HCT116 (cell line): ENCODE measurements at regions not wholly inside any gene's neighbourhood (a gene's known extent, or its start where the extent isn't known, plus 50 kb on each side); places are given as distances from the start of the nearest gene placed in this dataset.

Experiments used
- ATF3 ChIP-seq: IDR thresholded peaks from 2 replicates; pipeline ENCODE4 v1.6.1; 2012
- CBX3 ChIP-seq: IDR thresholded peaks from 2 replicates; pipeline ENCODE4 v1.6.1; 2012; ENCODE audit warnings: low read depth
- CEBPB ChIP-seq: IDR thresholded peaks from 2 replicates; pipeline ENCODE4 v1.6.1; 2012; ENCODE audit warnings: low read depth
- CTCF ChIP-seq, 3 experiments: fragments of 200-600 bp in 1 of 3; sonication (generic) in 1 of 3; IDR thresholded peaks in 2 of 3; conservative IDR thresholded peaks in 1 of 3; 2 replicates each; pipeline ENCODE4 v1.5.1; 2012 to 2017; ENCODE audit warnings: low read depth in 2 of 3, low read length in 2 of 3, antibody characterized with exemption in 1 of 3, borderline replicate concordance in 1 of 3, control low read depth in 1 of 3, mild to moderate bottlenecking in 1 of 3, mixed read lengths in 1 of 3, mixed run types in 1 of 3, moderate library complexity in 1 of 3; ENCODE audit not compliant: insufficient read depth in 1 of 3
- EGR1 ChIP-seq: IDR thresholded peaks from 2 replicates; pipeline ENCODE4 v1.6.1; 2012; ENCODE audit warnings: low read depth
- EZH2phosphoT487 ChIP-seq: fragments of 200-600 bp; IDR thresholded peaks from 2 replicates; pipeline ENCODE4 v1.6.1; 2018; ENCODE audit warnings: antibody characterized with exemption, borderline replicate concordance
- MAX ChIP-seq: IDR thresholded peaks from 2 replicates; pipeline ENCODE4 v1.6.1; 2012
- POLR2A ChIP-seq: IDR thresholded peaks from 2 replicates; pipeline ENCODE4 v1.7.0; 2011; ENCODE audit warnings: borderline replicate concordance; ENCODE audit not compliant: insufficient read depth, insufficient read length; ENCODE audit errors: extremely low read depth
- POLR2AphosphoS5 ChIP-seq: IDR thresholded peaks from 2 replicates; pipeline ENCODE4 v1.6.1; 2011; ENCODE audit warnings: mild to moderate bottlenecking, low read depth, low read length, moderate library complexity
- RAD21 ChIP-seq: IDR thresholded peaks from 2 replicates; pipeline ENCODE4 v1.6.1; 2012; ENCODE audit warnings: low read depth, mild to moderate bottlenecking
- SP1 ChIP-seq: IDR thresholded peaks from 2 replicates; pipeline ENCODE4 v1.6.1; 2012; ENCODE audit warnings: low read depth
- ZBTB33 ChIP-seq: IDR thresholded peaks from 2 replicates; pipeline ENCODE4 v1.6.1; 2011; ENCODE audit warnings: mild to moderate bottlenecking, low read length, moderate library complexity; ENCODE audit not compliant: insufficient replicate concordance; ENCODE audit errors: extremely low read depth

GRCh38 chr3:178075344-178075743 lies 460.9 kb upstream of the KCNMB2 start:
- TF ChIP-seq CTCF (IDR thresholded peaks at IDR 0.05 in 2 of 3, conservative IDR thresholded peaks at IDR 0.05 in 1 of 3; ENCODE audit: borderline replicate concordance in 1 of 3, insufficient read depth in 1 of 3, low read depth in 2 of 3, low read length in 2 of 3) (no peak), MAX (no peak), EGR1 (no peak), RAD21 (no peak), ATF3 (no peak), SP1 (no peak), EZH2phosphoT487 (no peak), POLR2AphosphoS5 (no peak), ZBTB33 (no peak), POLR2A (no peak), CBX3 (no peak), CEBPB (no peak)
